Right atrium auricular region (tissue), 2 donors: ENCODE measurements at regions not wholly inside any gene's neighbourhood (a gene's known extent, or its start where the extent isn't known, plus 50 kb on each side); places are given as distances from the start of the nearest gene placed in this dataset.

ENCODE experiments used
- DNase-seq: peaks from one replicate; pipeline ENCODE4 v3.0.0-alpha.2; 2019; ENCODE audit warnings: low spot score
- H3K27ac ChIP-seq, 2 donors: fragments of 200-600 bp; sonication (generic); 1 replicate in 1 of 2; 2 replicates in 1 of 2; pipeline ENCODE4 v1.5.1; 2016 to 2019
- H3K27me3 ChIP-seq, 2 donors: fragments of 200-600 bp; sonication (generic); one replicate each; pipeline versions ENCODE4 v1.5.1 to v1.6.0; 2017 to 2019
- H3K36me3 ChIP-seq: fragments of 200-600 bp; sonication (generic); one replicate; pipeline ENCODE4 v1.5.1; 2016
- H3K4me1 ChIP-seq, 2 donors: fragments of 200-600 bp; sonication (generic); one replicate each; pipeline versions ENCODE4 v1.5.1 to v1.6.0; 2017 to 2019
- H3K4me3 ChIP-seq, 2 donors: fragments of 200-600 bp; sonication (generic); 1 replicate in 1 of 2; 2 replicates in 1 of 2; pipeline ENCODE4 v1.5.1; 2017 to 2019; ENCODE audit warnings: mild to moderate bottlenecking in 1 of 2, moderate library complexity in 1 of 2
- H3K9me3 ChIP-seq, 2 donors: fragments of 200-600 bp; sonication (generic); one replicate each; pipeline ENCODE4 v1.5.1; 2019
- TF ChIP-seq, protein P1 (sequence below), 2 donors: fragments of 200-600 bp; sonication (generic); IDR thresholded peaks; one replicate each; pipeline ENCODE4 v1.5.1; 2019; ENCODE audit warnings: antibody characterized with exemption in 2 of 2

DNA sequence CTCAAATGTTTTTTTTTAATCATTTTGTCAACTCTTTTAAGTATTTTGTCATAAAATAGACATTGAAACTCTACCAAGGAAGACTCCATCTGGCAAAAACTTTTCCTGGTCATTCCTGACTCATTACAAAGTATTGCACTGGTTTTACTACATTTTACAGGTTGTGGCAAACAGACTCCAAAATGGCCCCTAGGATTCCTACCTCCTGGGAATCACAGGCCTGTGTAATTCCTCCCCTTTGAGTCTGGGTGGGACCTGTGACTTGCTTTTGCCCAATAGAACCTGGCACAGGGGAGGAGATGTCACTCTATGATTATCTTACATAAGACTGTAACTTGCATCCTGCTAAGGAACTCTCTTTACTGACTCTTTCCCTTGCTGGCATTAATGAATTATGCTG lies 123.6 kb upstream of the KCNJ6 start:
- H3K9me3 ChIP-seq: no peaks in the 10 kb centered on the region
- no peaks in the 10 kb centered on the region for H3K4me1 ChIP-seq
- no peak for DNase-seq
- TF ChIP-seq, protein P1, sequence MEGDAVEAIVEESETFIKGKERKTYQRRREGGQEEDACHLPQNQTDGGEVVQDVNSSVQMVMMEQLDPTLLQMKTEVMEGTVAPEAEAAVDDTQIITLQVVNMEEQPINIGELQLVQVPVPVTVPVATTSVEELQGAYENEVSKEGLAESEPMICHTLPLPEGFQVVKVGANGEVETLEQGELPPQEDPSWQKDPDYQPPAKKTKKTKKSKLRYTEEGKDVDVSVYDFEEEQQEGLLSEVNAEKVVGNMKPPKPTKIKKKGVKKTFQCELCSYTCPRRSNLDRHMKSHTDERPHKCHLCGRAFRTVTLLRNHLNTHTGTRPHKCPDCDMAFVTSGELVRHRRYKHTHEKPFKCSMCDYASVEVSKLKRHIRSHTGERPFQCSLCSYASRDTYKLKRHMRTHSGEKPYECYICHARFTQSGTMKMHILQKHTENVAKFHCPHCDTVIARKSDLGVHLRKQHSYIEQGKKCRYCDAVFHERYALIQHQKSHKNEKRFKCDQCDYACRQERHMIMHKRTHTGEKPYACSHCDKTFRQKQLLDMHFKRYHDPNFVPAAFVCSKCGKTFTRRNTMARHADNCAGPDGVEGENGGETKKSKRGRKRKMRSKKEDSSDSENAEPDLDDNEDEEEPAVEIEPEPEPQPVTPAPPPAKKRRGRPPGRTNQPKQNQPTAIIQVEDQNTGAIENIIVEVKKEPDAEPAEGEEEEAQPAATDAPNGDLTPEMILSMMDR (IDR thresholded peaks at IDR 0.05): no peak
- H3K27me3 ChIP-seq: no peaks in the 10 kb centered on the region
- no peaks in the 10 kb centered on the region for H3K36me3 ChIP-seq
- H3K4me3 ChIP-seq: no peak overlapping the region
- no peak overlapping the region for H3K27ac ChIP-seq

- H3K4me3 ChIP-seq: no peak overlapping the region
- TF ChIP-seq, protein P1 (IDR thresholded peaks at IDR 0.05): no peak
- DNase-seq: no peak
- no peaks in the 10 kb centered on the region for H3K36me3 ChIP-seq
- no peaks in the 10 kb centered on the region for H3K4me1 ChIP-seq
- no peak overlapping the region for H3K27ac ChIP-seq
- no peaks in the 10 kb centered on the region for H3K27me3 ChIP-seq
- no peaks in the 10 kb centered on the region for H3K9me3 ChIP-seq
These were observed 125.2 kb upstream of the KCNJ6 start for GRCh38 chr21:38041493-38041892.

DNA sequence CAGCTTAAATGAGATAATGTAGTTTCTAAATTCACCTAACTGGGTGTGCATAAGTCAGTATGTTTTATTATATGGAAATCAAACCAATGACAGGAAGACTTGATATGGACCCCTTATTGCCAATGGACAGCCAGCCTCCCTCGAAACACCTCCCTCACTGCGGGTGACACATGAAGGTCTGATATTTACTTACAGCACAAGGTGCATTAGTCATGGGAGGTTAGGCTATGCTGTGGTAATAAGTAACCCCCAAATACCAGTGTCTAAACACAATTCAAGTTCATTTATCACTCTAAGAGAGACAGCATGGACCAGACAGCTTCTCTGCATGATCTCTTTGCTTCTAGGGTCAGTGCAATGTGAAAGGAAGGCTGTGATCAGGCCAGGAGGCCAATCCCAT lies 126.0 kb upstream of the KCNJ6 start:
- no peak overlapping the region for H3K27ac ChIP-seq
- DNase-seq: no peak
- H3K9me3 ChIP-seq: no peaks in the 10 kb centered on the region
- TF ChIP-seq, protein P1 (IDR thresholded peaks at IDR 0.05): no peak
- H3K27me3 ChIP-seq: no peaks in the 10 kb centered on the region
- no peaks in the 10 kb centered on the region for H3K36me3 ChIP-seq
- H3K4me3 ChIP-seq: no peak overlapping the region
- H3K4me1 ChIP-seq: no peaks in the 10 kb centered on the region

- H3K4me1 ChIP-seq: no peaks in the 10 kb centered on the region
- no peaks in the 10 kb centered on the region for H3K36me3 ChIP-seq
- no peaks in the 10 kb centered on the region for H3K9me3 ChIP-seq
- no peaks in the 10 kb centered on the region for H3K27me3 ChIP-seq
- H3K4me3 ChIP-seq: no peak overlapping the region
- TF ChIP-seq, protein P1 (IDR thresholded peaks at IDR 0.05): no peak
- H3K27ac ChIP-seq: no peak overlapping the region
- no peak for DNase-seq
These were observed 131.9 kb upstream of the KCNJ6 start for GRCh38 chr21:38048167-38048566.

- Histone ChIP-seq H3K27ac (no peak overlapping the region), H3K27me3 (no peaks in the 10 kb centered on the region), H3K36me3 (no peaks in the 10 kb centered on the region), H3K4me3 (no peak overlapping the region), H3K9me3 (no peaks in the 10 kb centered on the region), H3K4me1 (no peaks in the 10 kb centered on the region)
- DNase-seq: no peak
- TF ChIP-seq, protein P1 (IDR thresholded peaks at IDR 0.05): no peak
These were observed 138.1 kb upstream of the KCNJ6 start for GRCh38 chr21:38054334-38054733.

DNA sequence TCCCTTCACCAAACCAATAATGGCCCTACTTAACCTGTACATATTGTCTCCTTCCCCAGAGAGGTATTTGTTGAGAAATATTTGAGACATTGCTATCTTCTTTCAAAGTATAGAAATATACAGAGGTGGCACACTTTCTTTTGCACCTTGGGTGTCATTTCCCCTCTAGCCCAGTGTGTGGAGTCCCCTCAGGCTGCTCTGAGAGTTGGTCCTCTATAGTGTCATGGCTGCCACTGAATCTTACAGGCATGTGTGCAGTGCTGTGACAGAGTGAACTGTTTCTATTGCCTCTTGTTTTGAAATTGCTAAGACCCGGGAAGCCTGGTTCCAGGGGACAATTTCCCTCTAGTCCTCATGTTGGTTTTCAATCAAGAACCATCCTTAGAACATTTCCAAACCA lies 140.2 kb upstream of the KCNJ6 start:
- Histone ChIP-seq H3K27ac (no peak overlapping the region), H3K27me3 (no peaks in the 10 kb centered on the region), H3K4me3 (no peak overlapping the region), H3K4me1 (no peaks in the 10 kb centered on the region), H3K9me3 (no peaks in the 10 kb centered on the region), H3K36me3 (no peaks in the 10 kb centered on the region)
- TF ChIP-seq, protein P1 (IDR thresholded peaks at IDR 0.05): no peak
- DNase-seq: no peak
